Endodermal cell (in vitro differentiated cells): ENCODE measurements at regions not wholly inside any gene's neighbourhood (a gene's known extent, or its start where the extent isn't known, plus 50 kb on each side); places are given as distances from the start of the nearest gene placed in this dataset.

Source experiments
- DNase-seq: peaks from one replicate; pipeline ENCODE4 v3.0.0-alpha.2; 2017
- H3K27ac ChIP-seq: 2 replicates; pipeline ENCODE4 v1.5.1; 2013; ENCODE audit warnings: mild to moderate bottlenecking, low read depth, low read length, moderate library complexity
- H3K27me3 ChIP-seq: 2 replicates; pipeline ENCODE4 v1.6.1; 2013; ENCODE audit warnings: mild to moderate bottlenecking, low read length, moderate library complexity; ENCODE audit not compliant: insufficient read depth, control insufficient read depth, poor library complexity, severe bottlenecking
- H3K36me3 ChIP-seq: 2 replicates; pipeline ENCODE4 v1.7.0; 2013; ENCODE audit warnings: mild to moderate bottlenecking, low read length, moderate library complexity; ENCODE audit not compliant: control insufficient read depth, insufficient read depth
- H3K4me1 ChIP-seq: one replicate; pipeline ENCODE4 v1.7.0; 2013; ENCODE audit warnings: low read length; ENCODE audit not compliant: control insufficient read depth, insufficient read depth
- H3K4me3 ChIP-seq: 2 replicates; pipeline ENCODE4 v1.5.1; 2013; ENCODE audit warnings: mild to moderate bottlenecking, low read length, moderate library complexity
- H3K9ac ChIP-seq: 2 replicates; pipeline ENCODE4 v1.6.1; 2013; ENCODE audit warnings: mild to moderate bottlenecking, low read length, moderate library complexity; ENCODE audit not compliant: poor library complexity, severe bottlenecking; ENCODE audit errors: extremely low read depth
- H3K9me3 ChIP-seq: 2 replicates; pipeline ENCODE4 v1.6.1; 2013; ENCODE audit warnings: mild to moderate bottlenecking, low read length, moderate library complexity; ENCODE audit not compliant: control insufficient read depth
- H3K27ac Mint-ChIP-seq: 2 replicates; pipeline ENCODE4 v1.8.0; 2020; ENCODE audit warnings: mixed read lengths
- H3K27me3 Mint-ChIP-seq: 2 replicates; pipeline ENCODE4 v1.8.0; 2021; ENCODE audit warnings: mild to moderate bottlenecking, mixed read lengths; ENCODE audit not compliant: insufficient read depth
- H3K36me3 Mint-ChIP-seq: 2 replicates; pipeline ENCODE4 v1.8.0; 2020; ENCODE audit warnings: low read depth, mixed read lengths
- H3K4me1 Mint-ChIP-seq: 2 replicates; pipeline ENCODE4 v1.8.0; 2020; ENCODE audit warnings: mixed read lengths
- H3K4me3 Mint-ChIP-seq: 2 replicates; pipeline ENCODE4 v1.8.0; 2020; ENCODE audit warnings: mild to moderate bottlenecking, moderate library complexity, mixed read lengths
- H3K9me3 Mint-ChIP-seq: 2 replicates; pipeline ENCODE4 v1.8.0; 2020; ENCODE audit warnings: mild to moderate bottlenecking, mixed read lengths
- CTCF ChIP-seq: fragments of 200-600 bp; sonication (generic); conservative IDR thresholded peaks from 2 replicates; pipeline ENCODE4 v1.5.0; 2021; ENCODE audit warnings: antibody characterized with exemption, mild to moderate bottlenecking
- WGBS, 2 experiments: methylation state at CpG; one replicate each; pipeline versions ENCODE4 v1.1.5 to v1.1.7; 2013; ENCODE audit warnings: missing lambda C conversion rate in 2 of 2, mixed read lengths in 1 of 2; ENCODE audit not compliant: insufficient coverage in 1 of 2, insufficient read length in 1 of 2; 5-methylcytosine and 5-hydroxymethylcytosine counted together

GRCh38 chr2:193496786-193497185 is 1302.1 kb upstream of the TMEFF2 start:
- Mint-ChIP-seq H3K27ac (no peak overlapping the region), H3K9me3 (no peaks in the 10 kb centered on the region), H3K4me1 (no peaks in the 10 kb centered on the region), H3K36me3 (no peaks in the 10 kb centered on the region), H3K4me3 (no peak overlapping the region), H3K27me3 (peaks cover 3% of the 10 kb centered on the region)
- no peaks in the 10 kb centered on the region for H3K4me1 ChIP-seq
- H3K9me3 ChIP-seq, result no peaks in the 10 kb centered on the region
- no peak for TF ChIP-seq CTCF
- H3K36me3 ChIP-seq, result no peaks in the 10 kb centered on the region
- H3K27ac ChIP-seq, result no peak overlapping the region
- no peak overlapping the region for H3K4me3 ChIP-seq
- no peak overlapping the region for H3K9ac ChIP-seq
- no peaks in the 10 kb centered on the region for H3K27me3 ChIP-seq
- 92 to 95% methylated on average over 2 of the region's 2 CpGs for WGBS, 2 experiments
- DNase-seq, result no peak

GRCh38 chr2:193482557-193482956 is 1287.8 kb upstream of the TMEFF2 start:
- Histone ChIP-seq H3K27me3 (no peaks in the 10 kb centered on the region), H3K9me3 (no peaks in the 10 kb centered on the region), H3K27ac (no peak overlapping the region), H3K9ac (no peak overlapping the region), H3K4me3 (no peak overlapping the region), H3K4me1 (no peaks in the 10 kb centered on the region), H3K36me3 (no peaks in the 10 kb centered on the region)
- WGBS, 2 experiments, result 92 to 100% methylated on average over 2 of the region's 3 CpGs
- no peaks in the 10 kb centered on the region for H3K27me3 Mint-ChIP-seq
- H3K36me3 Mint-ChIP-seq, result no peaks in the 10 kb centered on the region
- no peak for TF ChIP-seq CTCF
- no peaks in the 10 kb centered on the region for H3K9me3 Mint-ChIP-seq
- H3K27ac Mint-ChIP-seq, result no peak overlapping the region
- no peak for DNase-seq
- H3K4me3 Mint-ChIP-seq, result no peak overlapping the region
- no peaks in the 10 kb centered on the region for H3K4me1 Mint-ChIP-seq

GRCh38 chr2:193480187-193480586 is 1285.5 kb upstream of the TMEFF2 start:
- no peaks in the 10 kb centered on the region for H3K9me3 ChIP-seq
- DNase-seq, result no peak
- Mint-ChIP-seq H3K9me3 (no peaks in the 10 kb centered on the region), H3K4me1 (no peaks in the 10 kb centered on the region), H3K4me3 (no peak overlapping the region), H3K36me3 (no peaks in the 10 kb centered on the region), H3K27ac (no peak overlapping the region), H3K27me3 (no peaks in the 10 kb centered on the region)
- no peaks in the 10 kb centered on the region for H3K36me3 ChIP-seq
- TF ChIP-seq CTCF, result no peak
- no peak overlapping the region for H3K9ac ChIP-seq
- H3K27ac ChIP-seq, result no peak overlapping the region
- H3K4me1 ChIP-seq, result no peaks in the 10 kb centered on the region
- WGBS, 2 experiments, result 68% methylated on average over 1 of the region's 1 CpG; no CpG with 5 or more reads in 1 of the 2 experiments
- H3K27me3 ChIP-seq, result no peaks in the 10 kb centered on the region
- no peak overlapping the region for H3K4me3 ChIP-seq
